ENCODE measurements at regions not wholly inside any gene's neighbourhood (a gene's known extent, or its start where the extent isn't known, plus 50 kb on each side); places are given as distances from the start of the nearest gene placed in this dataset.

DNA sequence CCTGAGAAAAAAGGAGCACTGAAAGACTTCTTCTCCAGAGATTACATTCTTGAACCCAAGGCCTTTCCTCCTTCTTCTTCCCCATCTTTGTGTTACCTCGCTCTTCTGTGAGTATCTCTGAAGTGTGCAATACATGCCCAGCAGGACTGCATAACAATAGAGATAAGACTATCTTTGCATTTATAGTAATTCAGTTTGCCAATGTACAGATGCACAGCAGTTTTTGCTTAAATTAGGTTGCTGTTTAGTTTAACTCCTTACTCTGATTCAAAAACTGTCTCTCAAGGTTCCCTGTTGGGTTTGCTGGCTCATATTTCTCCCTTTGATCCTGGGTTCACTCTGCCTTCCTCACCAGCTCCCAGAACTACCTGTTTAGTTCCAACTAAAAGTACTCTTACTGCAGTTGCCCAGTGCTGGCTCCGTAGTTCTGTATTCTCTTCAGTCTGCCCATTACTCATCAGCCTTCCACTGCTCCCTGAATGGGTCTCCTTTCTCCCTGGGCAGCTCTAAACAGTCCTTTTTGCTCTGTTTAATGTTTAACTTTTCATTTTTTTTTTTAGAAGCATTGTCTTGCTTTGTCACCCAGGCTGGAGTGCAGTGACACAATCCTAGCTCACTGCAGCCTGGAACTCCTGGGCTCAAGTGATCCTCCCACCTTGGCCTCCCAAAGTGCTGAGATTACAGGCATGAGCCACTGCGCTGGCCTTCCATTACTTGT, 180.6 kb upstream of the CAND1 start:
- Histone ChIP-seq H3K9me3 (ENCODE audit: control insufficient read depth, low read depth, low read length) (no peaks in the 10 kb centered on the region), H3K4me1 (ENCODE audit: control insufficient read depth, extremely low read depth, insufficient read depth, low read length) (peaks cover 18% of the 10 kb centered on the region), H3K9ac (ENCODE audit: control insufficient read depth, extremely low read depth, insufficient read depth, low read length) (no peak overlapping the region), H3K27me3 (ENCODE audit: control insufficient read depth, extremely low read depth, insufficient read depth, low read length) (no peaks in the 10 kb centered on the region), H3K4me3 (ENCODE audit: control insufficient read depth in 2 of 3, extremely low read depth in 1 of 3, insufficient read depth in 2 of 3, low read depth in 1 of 3, low read length in 3 of 3) (no peak overlapping the region), H3K36me3 (ENCODE audit: control insufficient read depth in 2 of 2, extremely low read depth in 1 of 2, insufficient read depth in 2 of 2, low read length in 2 of 2) (no peaks in the 10 kb centered on the region), H3K4me2 (ENCODE audit: control insufficient read depth, extremely low read depth, insufficient read depth, low read depth, low read length) (no peak overlapping the region), H3K27ac (ENCODE audit: control insufficient read depth, insufficient read depth, low read length) (no peak overlapping the region), H4K20me1 (ENCODE audit: control insufficient read depth, extremely low read depth, insufficient read depth, low read length) (no peaks in the 10 kb centered on the region), H3K79me2 (ENCODE audit: control insufficient read depth, insufficient read depth, low read length) (no peaks in the 10 kb centered on the region), H3K9me1 (ENCODE audit: control insufficient read depth, extremely low read depth, insufficient read depth, low read length) (no peaks in the 10 kb centered on the region), H2AFZ (ENCODE audit: control insufficient read depth, low read length) (peak overlapping the region; percentile 4)
- TF ChIP-seq EZH2 (IDR thresholded peaks at IDR 0.05; ENCODE audit: low read length), result no peak
- TF ChIP-seq, protein P1, sequence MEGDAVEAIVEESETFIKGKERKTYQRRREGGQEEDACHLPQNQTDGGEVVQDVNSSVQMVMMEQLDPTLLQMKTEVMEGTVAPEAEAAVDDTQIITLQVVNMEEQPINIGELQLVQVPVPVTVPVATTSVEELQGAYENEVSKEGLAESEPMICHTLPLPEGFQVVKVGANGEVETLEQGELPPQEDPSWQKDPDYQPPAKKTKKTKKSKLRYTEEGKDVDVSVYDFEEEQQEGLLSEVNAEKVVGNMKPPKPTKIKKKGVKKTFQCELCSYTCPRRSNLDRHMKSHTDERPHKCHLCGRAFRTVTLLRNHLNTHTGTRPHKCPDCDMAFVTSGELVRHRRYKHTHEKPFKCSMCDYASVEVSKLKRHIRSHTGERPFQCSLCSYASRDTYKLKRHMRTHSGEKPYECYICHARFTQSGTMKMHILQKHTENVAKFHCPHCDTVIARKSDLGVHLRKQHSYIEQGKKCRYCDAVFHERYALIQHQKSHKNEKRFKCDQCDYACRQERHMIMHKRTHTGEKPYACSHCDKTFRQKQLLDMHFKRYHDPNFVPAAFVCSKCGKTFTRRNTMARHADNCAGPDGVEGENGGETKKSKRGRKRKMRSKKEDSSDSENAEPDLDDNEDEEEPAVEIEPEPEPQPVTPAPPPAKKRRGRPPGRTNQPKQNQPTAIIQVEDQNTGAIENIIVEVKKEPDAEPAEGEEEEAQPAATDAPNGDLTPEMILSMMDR (optimal IDR thresholded peaks at IDR 0.05 in 1 of 3, IDR thresholded peaks at IDR 0.05 in 1 of 3, conservative IDR thresholded peaks at IDR 0.05 in 1 of 3; ENCODE audit: extremely low read depth in 1 of 3, insufficient read depth in 2 of 3, low read length in 3 of 3), result no peak
- dilution Hi-C loops (cut with MboI; ENCODE audit: extremely low pct_ligation_motif_present, low sequenced_read_pairs), result no loop called here
- FAIRE-seq (no peak), DNase-seq (ENCODE audit: low read depth, low spot score) (no peak)

DNA sequence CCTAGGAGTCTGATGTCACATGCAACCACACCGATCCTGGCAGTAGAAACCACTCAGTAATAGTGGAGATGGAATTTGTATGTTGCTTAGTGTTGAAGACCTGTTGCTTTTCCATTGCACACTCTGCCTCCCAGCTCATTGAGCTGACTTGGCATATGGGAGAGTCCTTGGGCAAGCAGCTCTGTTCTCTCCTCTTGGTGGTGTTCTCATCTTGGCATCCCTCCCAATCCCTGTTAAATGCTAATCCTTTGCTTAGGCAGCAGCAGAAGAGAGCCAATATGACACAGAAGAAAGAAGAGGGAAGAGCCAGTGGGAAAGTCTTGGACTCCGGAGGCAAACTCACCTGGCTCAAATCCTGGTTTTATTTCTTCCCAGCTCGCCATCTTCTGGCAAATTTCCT, 178.0 kb upstream of the CAND1 start:
- DNase-seq (ENCODE audit: low read depth, low spot score) (no peak), FAIRE-seq (peak; percentile 94)
- no peaks in the 10 kb centered on the region for H3K79me2 ChIP-seq (ENCODE audit: control insufficient read depth, insufficient read depth, low read length)
- H3K4me1 ChIP-seq (ENCODE audit: control insufficient read depth, extremely low read depth, insufficient read depth, low read length), result peaks cover 23% of the 10 kb centered on the region
- TF ChIP-seq, protein P1 (optimal IDR thresholded peaks at IDR 0.05 in 1 of 3, IDR thresholded peaks at IDR 0.05 in 1 of 3, conservative IDR thresholded peaks at IDR 0.05 in 1 of 3; ENCODE audit: extremely low read depth in 1 of 3, insufficient read depth in 2 of 3, low read length in 3 of 3), result peak in 1 of 3 experiments; percentile 23
- no peak for TF ChIP-seq EZH2 (IDR thresholded peaks at IDR 0.05; ENCODE audit: low read length)
- peak overlapping the region; percentile 53 for H3K27ac ChIP-seq (ENCODE audit: control insufficient read depth, insufficient read depth, low read length)
- H2AFZ ChIP-seq (ENCODE audit: control insufficient read depth, low read length), result peak overlapping the region; percentile 17
- peak overlapping the region; percentile 11 for H3K9ac ChIP-seq (ENCODE audit: control insufficient read depth, extremely low read depth, insufficient read depth, low read length)
- dilution Hi-C loops (cut with MboI; ENCODE audit: extremely low pct_ligation_motif_present, low sequenced_read_pairs), result no loop called here
- H3K27me3 ChIP-seq (ENCODE audit: control insufficient read depth, extremely low read depth, insufficient read depth, low read length), result no peaks in the 10 kb centered on the region
- H3K9me1 ChIP-seq (ENCODE audit: control insufficient read depth, extremely low read depth, insufficient read depth, low read length), result no peaks in the 10 kb centered on the region
- H4K20me1 ChIP-seq (ENCODE audit: control insufficient read depth, extremely low read depth, insufficient read depth, low read length), result no peaks in the 10 kb centered on the region
- H3K4me3 ChIP-seq (ENCODE audit: control insufficient read depth in 2 of 3, extremely low read depth in 1 of 3, insufficient read depth in 2 of 3, low read depth in 1 of 3, low read length in 3 of 3), result peak overlapping the region in 2 of 3 experiments; percentile 37 to 55
- H3K36me3 ChIP-seq (ENCODE audit: control insufficient read depth in 2 of 2, extremely low read depth in 1 of 2, insufficient read depth in 2 of 2, low read length in 2 of 2), result no peaks in the 10 kb centered on the region
- H3K9me3 ChIP-seq (ENCODE audit: control insufficient read depth, low read depth, low read length), result no peaks in the 10 kb centered on the region
- peak overlapping the region; percentile 84 for H3K4me2 ChIP-seq (ENCODE audit: control insufficient read depth, extremely low read depth, insufficient read depth, low read depth, low read length)

Measured in keratinocyte (primary cell).